ENCODE measurements at regions not wholly inside any gene's neighbourhood (a gene's known extent, or its start where the extent isn't known, plus 50 kb on each side); places are given as distances from the start of the nearest gene placed in this dataset.

DNA sequence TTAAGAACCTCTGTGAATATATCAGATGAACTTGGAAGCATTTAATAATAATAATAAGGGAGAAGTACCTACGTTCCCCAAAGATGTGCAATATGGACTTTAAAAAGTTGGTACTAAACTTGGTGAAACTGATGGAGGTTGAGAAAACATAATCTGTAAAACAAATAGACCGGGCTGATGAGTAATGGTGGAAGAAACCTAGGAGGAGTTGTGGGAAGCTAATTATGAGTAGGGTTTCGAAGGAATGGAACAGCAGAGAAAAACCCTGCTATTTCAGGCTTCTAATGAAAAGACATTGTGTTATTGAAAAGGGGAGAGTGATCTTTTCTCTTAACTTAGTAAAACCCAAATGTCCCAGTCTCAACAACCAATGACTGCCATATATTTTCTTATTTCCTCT, 229.3 kb downstream of the PCSK1 start:
- no peak for ATAC-seq
- Histone ChIP-seq H3K9me2 (ENCODE audit: insufficient read depth) (no peaks in the 10 kb centered on the region), H3K9ac (ENCODE audit: low read length) (no peak overlapping the region), H3K4me3 (replicated peaks in 1 of 2; ENCODE audit: low read depth in 1 of 2, low read length in 2 of 2) (no peak overlapping the region), H3K27me3 (ENCODE audit: insufficient read depth, low read length) (no peaks in the 10 kb centered on the region), H3K79me2 (ENCODE audit: insufficient read depth, low read length) (no peaks in the 10 kb centered on the region), H3K4me1 (ENCODE audit: control insufficient read depth in 1 of 2, insufficient read depth in 2 of 2, low read length in 2 of 2) (no peaks in the 10 kb centered on the region), H3K36me3 (ENCODE audit: control insufficient read depth in 1 of 2, insufficient read depth in 2 of 2, low read length in 2 of 2) (no peaks in the 10 kb centered on the region), H3K9me3 (ENCODE audit: control insufficient read depth in 1 of 2, insufficient read depth in 1 of 2, low read depth in 1 of 2, low read length in 2 of 2) (0 out of 4 replicates have a peak, but pooled peaks cover 0 to 3% of the 10 kb centered on the region in 2 experiments), H2AFZ (ENCODE audit: low read depth, low read length, poor library complexity, severe bottlenecking) (no peak overlapping the region), H4K20me1 (ENCODE audit: insufficient read depth) (no peaks in the 10 kb centered on the region), H3K4me2 (ENCODE audit: low read length) (no peak overlapping the region), H3K27ac (ENCODE audit: low read depth, low read length) (no peak overlapping the region)
- ChIA-PET CTCF (no interaction called here), RAD21 (ENCODE audit: low non-redundant PET in 1 of 2, low total read pairs in 2 of 2, uncharacterized antibody in 2 of 2, unreplicated experiment in 2 of 2) (no interaction called here), POLR2A (interaction anchor here (0.5 kb wide), 1 partner anchor 605 kb away, joined by 4 read pairs; no protein-coding TSS in a partner anchor)
- no peak for DNase-seq (ENCODE audit: low read depth, low spot score)
- no TSS peak for BruUV-seq (replicated peaks)
- intact Hi-C loops (cut with micrococcal nuclease), result no loop called here
- TF ChIP-seq SP1 (IDR thresholded peaks at IDR 0.05; ENCODE audit: low read depth), result no peak
- TF ChIP-seq, protein P1, sequence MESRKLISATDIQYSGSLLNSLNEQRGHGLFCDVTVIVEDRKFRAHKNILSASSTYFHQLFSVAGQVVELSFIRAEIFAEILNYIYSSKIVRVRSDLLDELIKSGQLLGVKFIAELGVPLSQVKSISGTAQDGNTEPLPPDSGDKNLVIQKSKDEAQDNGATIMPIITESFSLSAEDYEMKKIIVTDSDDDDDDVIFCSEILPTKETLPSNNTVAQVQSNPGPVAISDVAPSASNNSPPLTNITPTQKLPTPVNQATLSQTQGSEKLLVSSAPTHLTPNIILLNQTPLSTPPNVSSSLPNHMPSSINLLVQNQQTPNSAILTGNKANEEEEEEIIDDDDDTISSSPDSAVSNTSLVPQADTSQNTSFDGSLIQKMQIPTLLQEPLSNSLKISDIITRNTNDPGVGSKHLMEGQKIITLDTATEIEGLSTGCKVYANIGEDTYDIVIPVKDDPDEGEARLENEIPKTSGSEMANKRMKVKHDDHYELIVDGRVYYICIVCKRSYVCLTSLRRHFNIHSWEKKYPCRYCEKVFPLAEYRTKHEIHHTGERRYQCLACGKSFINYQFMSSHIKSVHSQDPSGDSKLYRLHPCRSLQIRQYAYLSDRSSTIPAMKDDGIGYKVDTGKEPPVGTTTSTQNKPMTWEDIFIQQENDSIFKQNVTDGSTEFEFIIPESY (IDR thresholded peaks at IDR 0.05; ENCODE audit: extremely low read depth, insufficient replicate concordance, low read length), result no peak
- no peak for TF ChIP-seq ZFX (IDR thresholded peaks at IDR 0.05)
- TF ChIP-seq JUND (IDR thresholded peaks at IDR 0.05), result no peak
- TF ChIP-seq RAD21 (IDR thresholded peaks at IDR 0.05; ENCODE audit: low read depth), result no peak
- no peak for TF ChIP-seq ELF1 (IDR thresholded peaks at IDR 0.05; ENCODE audit: borderline replicate concordance, low read depth)
- TF ChIP-seq CEBPB (IDR thresholded peaks at IDR 0.05; ENCODE audit: low read depth), result no peak
- TF ChIP-seq CBX3 (IDR thresholded peaks at IDR 0.05; ENCODE audit: low read depth), result no peak
- TF ChIP-seq EZH2 (IDR thresholded peaks at IDR 0.05), result no peak
- TF ChIP-seq EGR1 (IDR thresholded peaks at IDR 0.05; ENCODE audit: low read depth), result no peak
- no peak for TF ChIP-seq FOSL1 (IDR thresholded peaks at IDR 0.05; ENCODE audit: low read depth)
- TF ChIP-seq, protein P2, sequence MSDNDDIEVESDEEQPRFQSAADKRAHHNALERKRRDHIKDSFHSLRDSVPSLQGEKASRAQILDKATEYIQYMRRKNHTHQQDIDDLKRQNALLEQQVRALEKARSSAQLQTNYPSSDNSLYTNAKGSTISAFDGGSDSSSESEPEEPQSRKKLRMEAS (IDR thresholded peaks at IDR 0.05), result no peak
- TF ChIP-seq POLR2AphosphoS5 (IDR thresholded peaks at IDR 0.05; ENCODE audit: low read depth, low read length), result no peak
- TF ChIP-seq, protein P3, sequence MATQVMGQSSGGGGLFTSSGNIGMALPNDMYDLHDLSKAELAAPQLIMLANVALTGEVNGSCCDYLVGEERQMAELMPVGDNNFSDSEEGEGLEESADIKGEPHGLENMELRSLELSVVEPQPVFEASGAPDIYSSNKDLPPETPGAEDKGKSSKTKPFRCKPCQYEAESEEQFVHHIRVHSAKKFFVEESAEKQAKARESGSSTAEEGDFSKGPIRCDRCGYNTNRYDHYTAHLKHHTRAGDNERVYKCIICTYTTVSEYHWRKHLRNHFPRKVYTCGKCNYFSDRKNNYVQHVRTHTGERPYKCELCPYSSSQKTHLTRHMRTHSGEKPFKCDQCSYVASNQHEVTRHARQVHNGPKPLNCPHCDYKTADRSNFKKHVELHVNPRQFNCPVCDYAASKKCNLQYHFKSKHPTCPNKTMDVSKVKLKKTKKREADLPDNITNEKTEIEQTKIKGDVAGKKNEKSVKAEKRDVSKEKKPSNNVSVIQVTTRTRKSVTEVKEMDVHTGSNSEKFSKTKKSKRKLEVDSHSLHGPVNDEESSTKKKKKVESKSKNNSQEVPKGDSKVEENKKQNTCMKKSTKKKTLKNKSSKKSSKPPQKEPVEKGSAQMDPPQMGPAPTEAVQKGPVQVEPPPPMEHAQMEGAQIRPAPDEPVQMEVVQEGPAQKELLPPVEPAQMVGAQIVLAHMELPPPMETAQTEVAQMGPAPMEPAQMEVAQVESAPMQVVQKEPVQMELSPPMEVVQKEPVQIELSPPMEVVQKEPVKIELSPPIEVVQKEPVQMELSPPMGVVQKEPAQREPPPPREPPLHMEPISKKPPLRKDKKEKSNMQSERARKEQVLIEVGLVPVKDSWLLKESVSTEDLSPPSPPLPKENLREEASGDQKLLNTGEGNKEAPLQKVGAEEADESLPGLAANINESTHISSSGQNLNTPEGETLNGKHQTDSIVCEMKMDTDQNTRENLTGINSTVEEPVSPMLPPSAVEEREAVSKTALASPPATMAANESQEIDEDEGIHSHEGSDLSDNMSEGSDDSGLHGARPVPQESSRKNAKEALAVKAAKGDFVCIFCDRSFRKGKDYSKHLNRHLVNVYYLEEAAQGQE (IDR thresholded peaks at IDR 0.05; ENCODE audit: low read depth), result no peak

All from HCT116 (cell line).